ENCODE measurements at regions not wholly inside any gene's neighbourhood (a gene's known extent, or its start where the extent isn't known, plus 50 kb on each side); places are given as distances from the start of the nearest gene placed in this dataset.

DNA sequence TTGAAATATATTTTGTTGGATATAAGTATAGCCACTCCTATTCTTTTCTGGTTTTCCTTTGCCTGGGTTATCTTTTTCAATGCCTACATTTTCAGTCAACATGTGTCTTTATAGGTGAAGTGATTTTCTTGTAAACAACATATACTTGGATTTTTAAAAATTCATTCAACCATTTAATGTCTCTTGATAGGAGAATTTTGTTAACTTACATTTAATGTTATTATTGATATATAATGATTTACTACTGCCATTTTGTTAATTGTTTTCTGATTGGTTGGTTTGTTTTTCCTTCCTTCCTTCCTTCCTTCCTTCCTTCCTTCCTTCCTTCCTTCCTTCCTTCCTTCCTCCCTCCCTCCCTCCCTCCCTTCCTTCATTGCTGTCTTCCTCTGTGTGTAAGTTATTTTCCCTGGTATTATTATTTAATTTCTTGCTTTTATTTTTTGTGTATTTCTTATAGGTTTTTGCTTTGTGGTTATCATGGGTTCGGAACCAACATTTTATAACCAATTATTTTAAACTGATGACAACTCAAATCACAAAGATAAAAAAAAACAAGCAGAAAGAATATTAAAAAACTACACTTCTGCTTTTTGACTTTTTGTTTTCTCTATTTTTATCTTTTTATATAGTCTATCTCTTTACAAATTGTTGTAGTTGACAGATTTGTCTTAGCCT is 330.1 kb upstream of the GRID2 start:
- WGBS, 2 donors = 70 to 83% methylated on average over 1 of the region's 1 CpG
- intact Hi-C loops (cut with DNase I; ENCODE audit: low total_unique reads) = no loop called here
- DNase-seq (ENCODE audit: low spot score in 2 of 2) = no peak
- no peak overlapping the region for H3K4me3 ChIP-seq (ENCODE audit: low read depth, poor library complexity, severe bottlenecking)
- TF ChIP-seq POLR2A (IDR thresholded peaks at IDR 0.05) = no peak
- TF ChIP-seq, protein P1, sequence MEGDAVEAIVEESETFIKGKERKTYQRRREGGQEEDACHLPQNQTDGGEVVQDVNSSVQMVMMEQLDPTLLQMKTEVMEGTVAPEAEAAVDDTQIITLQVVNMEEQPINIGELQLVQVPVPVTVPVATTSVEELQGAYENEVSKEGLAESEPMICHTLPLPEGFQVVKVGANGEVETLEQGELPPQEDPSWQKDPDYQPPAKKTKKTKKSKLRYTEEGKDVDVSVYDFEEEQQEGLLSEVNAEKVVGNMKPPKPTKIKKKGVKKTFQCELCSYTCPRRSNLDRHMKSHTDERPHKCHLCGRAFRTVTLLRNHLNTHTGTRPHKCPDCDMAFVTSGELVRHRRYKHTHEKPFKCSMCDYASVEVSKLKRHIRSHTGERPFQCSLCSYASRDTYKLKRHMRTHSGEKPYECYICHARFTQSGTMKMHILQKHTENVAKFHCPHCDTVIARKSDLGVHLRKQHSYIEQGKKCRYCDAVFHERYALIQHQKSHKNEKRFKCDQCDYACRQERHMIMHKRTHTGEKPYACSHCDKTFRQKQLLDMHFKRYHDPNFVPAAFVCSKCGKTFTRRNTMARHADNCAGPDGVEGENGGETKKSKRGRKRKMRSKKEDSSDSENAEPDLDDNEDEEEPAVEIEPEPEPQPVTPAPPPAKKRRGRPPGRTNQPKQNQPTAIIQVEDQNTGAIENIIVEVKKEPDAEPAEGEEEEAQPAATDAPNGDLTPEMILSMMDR (IDR thresholded peaks at IDR 0.05) = no peak

DNA sequence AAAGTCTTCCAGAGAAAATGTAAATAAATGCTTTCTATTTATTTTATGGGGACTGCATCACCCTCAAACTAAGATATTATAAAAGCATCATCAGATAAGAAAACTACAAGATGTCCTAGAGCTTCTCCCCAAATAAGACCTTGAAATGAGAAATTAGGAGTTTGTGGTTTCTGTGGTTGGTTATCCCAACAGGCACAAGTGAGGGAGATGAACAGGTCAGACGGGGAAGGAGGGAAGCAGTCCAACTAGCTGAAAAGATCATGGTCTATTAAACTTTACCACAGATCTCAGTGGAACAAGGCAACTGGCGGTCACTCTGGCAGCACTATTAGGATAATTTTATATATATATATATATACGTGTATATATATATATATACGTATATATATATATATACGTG is 319.3 kb upstream of the GRID2 start:
- TF ChIP-seq, protein P1 (IDR thresholded peaks at IDR 0.05) = no peak
- TF ChIP-seq POLR2A (IDR thresholded peaks at IDR 0.05) = no peak

DNA sequence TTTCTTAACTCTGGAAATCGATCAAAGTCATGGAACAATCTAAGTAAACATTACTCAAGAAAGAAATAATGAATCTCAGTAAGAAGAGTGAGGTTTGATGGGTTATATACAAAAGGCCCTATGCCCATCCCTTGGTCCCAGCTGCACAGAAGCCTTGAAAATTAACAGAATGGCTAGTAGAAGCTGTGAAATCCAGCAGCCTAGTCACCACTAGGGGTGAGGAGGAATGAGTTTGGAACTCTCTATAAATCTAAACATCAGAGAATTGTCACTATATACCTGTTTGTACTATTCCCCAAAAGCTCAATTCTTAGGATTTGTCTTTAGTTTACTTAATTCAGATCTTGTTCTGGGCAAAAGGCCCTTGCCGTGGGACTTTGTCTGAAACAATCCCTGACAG is 313.9 kb upstream of the GRID2 start:
- no peak for DNase-seq (ENCODE audit: low spot score in 2 of 2)
- 34 to 80% methylated on average over 2 of the region's 2 CpGs for WGBS, 2 donors
- TF ChIP-seq POLR2A (IDR thresholded peaks at IDR 0.05) = no peak
- TF ChIP-seq, protein P1 (IDR thresholded peaks at IDR 0.05) = no peak
- H3K4me3 ChIP-seq (ENCODE audit: low read depth, poor library complexity, severe bottlenecking) = no peak overlapping the region
- intact Hi-C loops (cut with DNase I; ENCODE audit: low total_unique reads) = no loop called here

More for the DNA sequence above, 319.3 kb upstream of the GRID2 start:
- intact Hi-C loops (cut with DNase I; ENCODE audit: low total_unique reads) = no loop called here
- no peak for DNase-seq (ENCODE audit: low spot score in 2 of 2)
- H3K4me3 ChIP-seq (ENCODE audit: low read depth, poor library complexity, severe bottlenecking) = no peak overlapping the region
- 85 to 87% methylated on average over 5 of the region's 5 CpGs for WGBS, 2 donors

- intact Hi-C loops (cut with DNase I; ENCODE audit: low total_unique reads) = no loop called here
- DNase-seq (ENCODE audit: low spot score in 2 of 2) = no peak
- WGBS, 2 donors = 60 to 67% methylated on average over 2 of the region's 2 CpGs
Observed at GRCh38 chr4:91990726-91991125, 313.0 kb upstream of the GRID2 start.

GRCh38 chr4:91997045-91997444 is 306.7 kb upstream of the GRID2 start:
- 51 to 71% methylated on average over 2 of the region's 2 CpGs for WGBS, 2 donors
- TF ChIP-seq, protein P1 (IDR thresholded peaks at IDR 0.05) = no peak
- TF ChIP-seq POLR2A (IDR thresholded peaks at IDR 0.05) = no peak
- no peak overlapping the region for H3K4me3 ChIP-seq (ENCODE audit: low read depth, poor library complexity, severe bottlenecking)
- intact Hi-C loops (cut with DNase I; ENCODE audit: low total_unique reads) = no loop called here
- DNase-seq (ENCODE audit: low spot score in 2 of 2) = no peak

More at GRCh38 chr4:91990726-91991125, 313.0 kb upstream of the GRID2 start:
- TF ChIP-seq, protein P1 (IDR thresholded peaks at IDR 0.05) = no peak
- TF ChIP-seq POLR2A (IDR thresholded peaks at IDR 0.05) = no peak
- H3K4me3 ChIP-seq (ENCODE audit: low read depth, poor library complexity, severe bottlenecking) = no peak overlapping the region
